Keratinocyte (primary cell): ENCODE measurements at regions not wholly inside any gene's neighbourhood (a gene's known extent, or its start where the extent isn't known, plus 50 kb on each side); places are given as distances from the start of the nearest gene placed in this dataset.

Experiments used
- DNase-seq: peaks from one replicate; pipeline ENCODE4 v3.0.0-alpha.2; 2011; ENCODE audit warnings: low read depth, missing footprints, low spot score
- FAIRE-seq: peaks from 2 replicates; lab custom pipeline; 2011; peaks lifted over from hg19 to GRCh38; lab: Jason Lieb, UNC
- H2AFZ ChIP-seq: 2 replicates; pipeline ENCODE4 v1.6.0; 2012; ENCODE audit warnings: low read length, control low read depth, inconsistent platforms; ENCODE audit not compliant: control insufficient read depth
- H3K27ac ChIP-seq: 2 replicates; pipeline ENCODE4 v1.5.1; 2011; ENCODE audit warnings: low read length; ENCODE audit not compliant: control insufficient read depth, insufficient read depth
- H3K27me3 ChIP-seq: 3 replicates; pipeline ENCODE4 v1.6.0; 2011; ENCODE audit warnings: low read length; ENCODE audit not compliant: control insufficient read depth, insufficient read depth; ENCODE audit errors: extremely low read depth
- H3K36me3 ChIP-seq, 2 experiments: 2 replicates in 1 of 2; 3 replicates in 1 of 2; pipeline ENCODE4 v1.5.1; 2011; ENCODE audit warnings: low read length in 2 of 2, mild to moderate bottlenecking in 1 of 2; ENCODE audit not compliant: control insufficient read depth in 2 of 2, insufficient read depth in 2 of 2; ENCODE audit errors: extremely low read depth in 1 of 2
- H3K4me1 ChIP-seq: 3 replicates; pipeline ENCODE4 v1.5.1; 2011; ENCODE audit warnings: low read length; ENCODE audit not compliant: control insufficient read depth, insufficient read depth; ENCODE audit errors: extremely low read depth
- H3K4me2 ChIP-seq: 3 replicates; pipeline ENCODE4 v1.6.0; 2011; ENCODE audit warnings: low read depth, low read length; ENCODE audit not compliant: control insufficient read depth, insufficient read depth; ENCODE audit errors: extremely low read depth
- H3K4me3 ChIP-seq, 3 experiments: fragments of 200-600 bp in 1 of 3; sonication (generic) in 1 of 3; 2 replicates in 2 of 3; 3 replicates in 1 of 3; pipeline ENCODE4 v1.5.1; 2011 to 2016; ENCODE audit warnings: low read length in 3 of 3, mild to moderate bottlenecking in 3 of 3, control low read depth in 2 of 3, inconsistent platforms in 1 of 3, low read depth in 1 of 3, mixed read lengths in 1 of 3, mixed run types in 1 of 3, moderate library complexity in 1 of 3; ENCODE audit not compliant: control insufficient read depth in 2 of 3, insufficient read depth in 2 of 3; ENCODE audit errors: extremely low read depth in 1 of 3
- H3K79me2 ChIP-seq: 2 replicates; pipeline ENCODE4 v1.6.0; 2012; ENCODE audit warnings: low read length; ENCODE audit not compliant: control insufficient read depth, insufficient read depth
- H3K9ac ChIP-seq: 3 replicates; pipeline ENCODE4 v1.6.0; 2011; ENCODE audit warnings: low read length; ENCODE audit not compliant: control insufficient read depth, insufficient read depth; ENCODE audit errors: extremely low read depth
- H3K9me1 ChIP-seq: 3 replicates; pipeline ENCODE4 v1.6.0; 2011; ENCODE audit warnings: low read length; ENCODE audit not compliant: control insufficient read depth, insufficient read depth; ENCODE audit errors: extremely low read depth
- H3K9me3 ChIP-seq: 2 replicates; pipeline ENCODE4 v1.5.1; 2012; ENCODE audit warnings: low read depth, low read length; ENCODE audit not compliant: control insufficient read depth
- H4K20me1 ChIP-seq: 3 replicates; pipeline ENCODE4 v1.6.0; 2011; ENCODE audit warnings: low read length; ENCODE audit not compliant: control insufficient read depth, insufficient read depth; ENCODE audit errors: extremely low read depth
- EZH2 ChIP-seq: IDR thresholded peaks from one replicate; pipeline ENCODE4 v1.6.1; 2012; ENCODE audit warnings: inconsistent platforms, mild to moderate bottlenecking, low read length, moderate library complexity
- dilution Hi-C: fragments of 300-500 bp; cut with MboI; formaldehyde crosslinking; loops from one replicate; pipeline ENCODE4 v1.7.0; 2020; ENCODE audit warnings: low sequenced_read_pairs; ENCODE audit not compliant: extremely low pct_ligation_motif_present
- TF ChIP-seq, protein P1 (sequence below), 3 experiments: IDR thresholded peaks in 1 of 3; conservative IDR thresholded peaks in 1 of 3; optimal IDR thresholded peaks in 1 of 3; 2 replicates in 2 of 3; 3 replicates in 1 of 3; pipeline versions ENCODE3 to v1.5.1; 2011; ENCODE audit warnings: low read length in 3 of 3, mild to moderate bottlenecking in 3 of 3, moderate library complexity in 2 of 3, control low read depth in 1 of 3, inconsistent platforms in 1 of 3; ENCODE audit not compliant: insufficient read depth in 2 of 3; ENCODE audit errors: extremely low read depth in 1 of 3

DNA sequence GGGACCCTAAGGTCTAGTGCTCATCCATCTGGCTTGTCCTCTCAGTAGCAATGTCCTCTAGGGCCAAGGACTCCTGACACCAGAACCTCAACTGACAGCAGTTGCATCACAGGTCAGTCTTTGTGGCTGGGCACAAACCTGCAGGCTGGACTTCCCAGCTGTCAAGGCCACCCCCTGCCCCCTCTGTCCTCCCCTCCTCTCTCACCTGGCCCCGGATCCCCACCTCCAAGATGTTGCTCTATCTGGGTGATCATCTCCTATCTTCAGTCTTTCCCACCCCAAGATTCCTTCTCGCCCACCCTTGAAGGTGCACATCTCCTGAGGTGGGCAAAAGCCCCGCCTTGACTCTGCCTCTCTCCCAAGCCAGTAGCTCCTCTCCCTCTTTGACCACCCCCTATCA lies 131.8 kb upstream of the SRSF6 start:
- DNase-seq (no peak), FAIRE-seq (no peak)
- H3K36me3 ChIP-seq = no peaks in the 10 kb centered on the region
- no peaks in the 10 kb centered on the region for H3K79me2 ChIP-seq
- no peaks in the 10 kb centered on the region for H4K20me1 ChIP-seq
- dilution Hi-C loops = no loop called here
- H3K4me3 ChIP-seq = no peak overlapping the region
- H2AFZ ChIP-seq = no peak overlapping the region
- H3K9me1 ChIP-seq = no peaks in the 10 kb centered on the region
- H3K4me1 ChIP-seq = no peaks in the 10 kb centered on the region
- TF ChIP-seq, protein P1, sequence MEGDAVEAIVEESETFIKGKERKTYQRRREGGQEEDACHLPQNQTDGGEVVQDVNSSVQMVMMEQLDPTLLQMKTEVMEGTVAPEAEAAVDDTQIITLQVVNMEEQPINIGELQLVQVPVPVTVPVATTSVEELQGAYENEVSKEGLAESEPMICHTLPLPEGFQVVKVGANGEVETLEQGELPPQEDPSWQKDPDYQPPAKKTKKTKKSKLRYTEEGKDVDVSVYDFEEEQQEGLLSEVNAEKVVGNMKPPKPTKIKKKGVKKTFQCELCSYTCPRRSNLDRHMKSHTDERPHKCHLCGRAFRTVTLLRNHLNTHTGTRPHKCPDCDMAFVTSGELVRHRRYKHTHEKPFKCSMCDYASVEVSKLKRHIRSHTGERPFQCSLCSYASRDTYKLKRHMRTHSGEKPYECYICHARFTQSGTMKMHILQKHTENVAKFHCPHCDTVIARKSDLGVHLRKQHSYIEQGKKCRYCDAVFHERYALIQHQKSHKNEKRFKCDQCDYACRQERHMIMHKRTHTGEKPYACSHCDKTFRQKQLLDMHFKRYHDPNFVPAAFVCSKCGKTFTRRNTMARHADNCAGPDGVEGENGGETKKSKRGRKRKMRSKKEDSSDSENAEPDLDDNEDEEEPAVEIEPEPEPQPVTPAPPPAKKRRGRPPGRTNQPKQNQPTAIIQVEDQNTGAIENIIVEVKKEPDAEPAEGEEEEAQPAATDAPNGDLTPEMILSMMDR (optimal IDR thresholded peaks at IDR 0.05 in 1 of 3, IDR thresholded peaks at IDR 0.05 in 1 of 3, conservative IDR thresholded peaks at IDR 0.05 in 1 of 3; ENCODE audit: extremely low read depth in 1 of 3, insufficient read depth in 2 of 3, low read length in 3 of 3) = no peak
- TF ChIP-seq EZH2 = no peak
- peaks cover 4% of the 10 kb centered on the region for H3K9me3 ChIP-seq
- H3K27ac ChIP-seq = no peak overlapping the region
- no peak overlapping the region for H3K9ac ChIP-seq
- H3K4me2 ChIP-seq = no peak overlapping the region
- H3K27me3 ChIP-seq = no peaks in the 10 kb centered on the region

DNA sequence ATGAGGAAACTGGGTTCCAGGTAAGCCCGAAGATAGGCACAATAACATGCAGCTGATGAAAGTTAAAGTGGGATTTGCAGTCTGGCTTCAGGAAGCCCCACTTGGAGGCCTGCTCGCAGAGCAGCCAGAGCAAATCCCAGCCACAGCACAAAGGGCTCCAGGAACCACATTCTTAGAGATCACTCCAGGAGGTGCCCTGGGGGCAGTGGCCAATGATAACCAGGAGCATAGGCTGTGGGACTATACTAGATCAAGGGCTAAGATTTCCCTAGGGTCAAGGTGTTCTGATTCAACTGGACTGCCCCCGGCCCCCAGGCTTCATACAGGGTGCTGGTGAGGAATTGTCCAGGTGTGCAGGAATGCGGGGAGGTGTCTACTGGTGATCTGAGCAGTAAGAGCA lies 133.9 kb upstream of the PTPRT start:
- no peak for FAIRE-seq
- no peaks in the 10 kb centered on the region for H3K27me3 ChIP-seq
- H2AFZ ChIP-seq = no peak overlapping the region
- H3K4me2 ChIP-seq = no peak overlapping the region
- H4K20me1 ChIP-seq = no peaks in the 10 kb centered on the region
- no peaks in the 10 kb centered on the region for H3K79me2 ChIP-seq
- H3K4me3 ChIP-seq = no peak overlapping the region
- peaks cover 4% of the 10 kb centered on the region for H3K9me3 ChIP-seq
- no peak overlapping the region for H3K9ac ChIP-seq
- H3K27ac ChIP-seq = no peak overlapping the region
- no peaks in the 10 kb centered on the region for H3K9me1 ChIP-seq
- no peak for DNase-seq
- TF ChIP-seq, protein P1 (optimal IDR thresholded peaks at IDR 0.05 in 1 of 3, IDR thresholded peaks at IDR 0.05 in 1 of 3, conservative IDR thresholded peaks at IDR 0.05 in 1 of 3; ENCODE audit: extremely low read depth in 1 of 3, insufficient read depth in 2 of 3, low read length in 3 of 3) = no peak
- TF ChIP-seq EZH2 = no peak
- no peaks in the 10 kb centered on the region for H3K36me3 ChIP-seq
- H3K4me1 ChIP-seq = no peaks in the 10 kb centered on the region
- dilution Hi-C loops = no loop called here
